Karpas-422 (cell line): ENCODE measurements at regions not wholly inside any gene's neighbourhood (a gene's known extent, or its start where the extent isn't known, plus 50 kb on each side); places are given as distances from the start of the nearest gene placed in this dataset.

Source experiments
- DNase-seq: peaks from one replicate; pipeline ENCODE4 v3.0.0-alpha.2; 2015
- H2AFZ ChIP-seq: fragments of 200-600 bp; sonication (generic); 2 replicates; pipeline ENCODE4 v1.6.1; 2014; ENCODE audit warnings: antibody characterized with exemption, low read length, mixed read lengths
- H3K27ac ChIP-seq: fragments of 200-600 bp; sonication (generic); 2 replicates; pipeline ENCODE4 v1.5.1; 2014; ENCODE audit warnings: mild to moderate bottlenecking, low read length, moderate library complexity
- H3K27me3 ChIP-seq: fragments of 200-600 bp; sonication (generic); 2 replicates; pipeline ENCODE4 v1.6.1; 2014; ENCODE audit warnings: low read length, mixed read lengths
- H3K36me3 ChIP-seq: fragments of 200-600 bp; sonication (generic); 2 replicates; pipeline ENCODE4 v1.6.1; 2014; ENCODE audit warnings: low read length, mixed read lengths; ENCODE audit not compliant: insufficient read depth
- H3K4me1 ChIP-seq: fragments of 200-600 bp; sonication (generic); 2 replicates; pipeline ENCODE4 v1.6.1; 2014; ENCODE audit warnings: mild to moderate bottlenecking, low read length, mixed read lengths
- H3K4me2 ChIP-seq: fragments of 200-600 bp; sonication (generic); 2 replicates; pipeline ENCODE4 v1.6.1; 2014; ENCODE audit warnings: low read length, low read depth, mild to moderate bottlenecking; ENCODE audit not compliant: poor library complexity, severe bottlenecking
- H3K4me3 ChIP-seq: fragments of 200-600 bp; sonication (generic); 2 replicates; pipeline ENCODE4 v1.5.1; 2014; ENCODE audit warnings: mild to moderate bottlenecking, antibody characterized with exemption, low read length, mixed read lengths
- H3K79me2 ChIP-seq: fragments of 200-600 bp; sonication (generic); 2 replicates; pipeline ENCODE4 v1.6.1; 2014; ENCODE audit warnings: mild to moderate bottlenecking, low read length, mixed read lengths
- H3K9ac ChIP-seq: fragments of 200-600 bp; sonication (generic); 2 replicates; pipeline ENCODE4 v1.6.0; 2014; ENCODE audit warnings: low read length
- H3K9me2 ChIP-seq: fragments of 200-600 bp; sonication (generic), shearing (Covaris generic); replicated peaks from 2 replicates; pipeline ENCODE4 v1.6.0; 2014; ENCODE audit warnings: mild to moderate bottlenecking, low read length, moderate library complexity; ENCODE audit not compliant: insufficient read depth
- H3K9me3 ChIP-seq: fragments of 300-700, 200-600 bp; sonication (generic); 2 replicates; pipeline ENCODE4 v1.6.1; 2014; ENCODE audit warnings: low read length, mixed read lengths
- H4K20me1 ChIP-seq: fragments of 200-600 bp; sonication (generic); 2 replicates; pipeline ENCODE4 v1.6.1; 2014; ENCODE audit warnings: mild to moderate bottlenecking, antibody characterized with exemption, low read length, low read depth; ENCODE audit not compliant: insufficient read depth

- Histone ChIP-seq H3K36me3 (no peaks in the 10 kb centered on the region), H3K27me3 (no peaks in the 10 kb centered on the region), H2AFZ (no peak overlapping the region), H3K9me3 (no peaks in the 10 kb centered on the region), H4K20me1 (no peaks in the 10 kb centered on the region), H3K4me1 (no peaks in the 10 kb centered on the region), H3K4me2 (no peak overlapping the region), H3K79me2 (no peaks in the 10 kb centered on the region), H3K4me3 (no peak overlapping the region), H3K9me2 (no peaks in the 10 kb centered on the region), H3K27ac (no peak overlapping the region), H3K9ac (no peak overlapping the region)
- no peak for DNase-seq
These were observed 155.1 kb downstream of the CD83 start for GRCh38 chr6:14272737-14273085.

GRCh38 chr6:14273191-14273590 is 155.6 kb downstream of the CD83 start:
- H3K4me2 ChIP-seq, result no peak overlapping the region
- no peaks in the 10 kb centered on the region for H3K27me3 ChIP-seq
- H3K36me3 ChIP-seq, result no peaks in the 10 kb centered on the region
- DNase-seq, result no peak
- no peak overlapping the region for H3K4me3 ChIP-seq
- H3K27ac ChIP-seq, result no peak overlapping the region
- H3K4me1 ChIP-seq, result no peaks in the 10 kb centered on the region
- no peak overlapping the region for H3K9ac ChIP-seq
- no peaks in the 10 kb centered on the region for H3K79me2 ChIP-seq
- no peak overlapping the region for H2AFZ ChIP-seq
- no peaks in the 10 kb centered on the region for H3K9me3 ChIP-seq
- no peaks in the 10 kb centered on the region for H4K20me1 ChIP-seq
- H3K9me2 ChIP-seq, result no peaks in the 10 kb centered on the region

- Histone ChIP-seq H3K4me3 (no peak overlapping the region), H3K4me1 (no peaks in the 10 kb centered on the region), H3K36me3 (no peaks in the 10 kb centered on the region), H3K27me3 (no peaks in the 10 kb centered on the region), H3K9ac (no peak overlapping the region), H2AFZ (no peak overlapping the region), H3K9me3 (no peaks in the 10 kb centered on the region), H3K79me2 (no peaks in the 10 kb centered on the region), H3K9me2 (no peaks in the 10 kb centered on the region), H3K4me2 (no peak overlapping the region), H4K20me1 (no peaks in the 10 kb centered on the region), H3K27ac (no peak overlapping the region)
- no peak for DNase-seq
These were observed 156.4 kb downstream of the CD83 start for GRCh38 chr6:14274016-14274415.

- H3K36me3 ChIP-seq, result no peaks in the 10 kb centered on the region
- no peak overlapping the region for H3K4me2 ChIP-seq
- no peaks in the 10 kb centered on the region for H4K20me1 ChIP-seq
- H3K4me1 ChIP-seq, result no peaks in the 10 kb centered on the region
- no peaks in the 10 kb centered on the region for H3K79me2 ChIP-seq
- no peaks in the 10 kb centered on the region for H3K27me3 ChIP-seq
- no peak overlapping the region for H3K27ac ChIP-seq
- no peak overlapping the region for H3K4me3 ChIP-seq
- DNase-seq, result no peak
- H2AFZ ChIP-seq, result no peak overlapping the region
- H3K9me3 ChIP-seq, result no peaks in the 10 kb centered on the region
- H3K9me2 ChIP-seq, result no peaks in the 10 kb centered on the region
- no peak overlapping the region for H3K9ac ChIP-seq
These were observed 157.2 kb downstream of the CD83 start for GRCh38 chr6:14274546-14275492.

GRCh38 chr6:14275493-14275851 is 157.9 kb downstream of the CD83 start:
- H3K9ac ChIP-seq, result no peak overlapping the region
- H3K4me1 ChIP-seq, result no peaks in the 10 kb centered on the region
- DNase-seq, result no peak
- H3K9me2 ChIP-seq, result no peaks in the 10 kb centered on the region
- H3K4me2 ChIP-seq, result no peak overlapping the region
- no peaks in the 10 kb centered on the region for H3K27me3 ChIP-seq
- no peaks in the 10 kb centered on the region for H4K20me1 ChIP-seq
- H3K4me3 ChIP-seq, result no peak overlapping the region
- no peak overlapping the region for H3K27ac ChIP-seq
- H2AFZ ChIP-seq, result no peak overlapping the region
- H3K79me2 ChIP-seq, result no peaks in the 10 kb centered on the region
- no peaks in the 10 kb centered on the region for H3K9me3 ChIP-seq
- no peaks in the 10 kb centered on the region for H3K36me3 ChIP-seq

DNA sequence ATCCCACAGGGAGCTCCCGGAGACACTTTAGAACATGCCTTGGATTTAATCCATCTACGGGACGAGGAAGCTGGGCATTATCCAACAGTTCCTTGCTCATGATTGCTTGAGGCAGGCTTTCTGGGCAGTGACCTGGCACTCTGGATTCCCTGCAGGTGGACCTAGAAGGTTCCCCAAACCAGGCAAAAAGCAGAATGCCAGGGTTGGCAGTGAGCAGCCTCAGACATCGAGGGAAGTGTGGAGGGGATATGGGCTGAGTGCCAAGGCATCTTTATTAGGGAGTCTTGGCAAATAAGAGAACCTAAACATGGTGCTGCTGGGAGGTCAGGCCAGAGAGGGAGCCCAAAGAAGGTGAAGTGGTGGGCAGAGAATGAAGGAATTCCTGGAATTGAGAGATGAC is 158.5 kb downstream of the CD83 start:
- H3K9me2 ChIP-seq, result no peaks in the 10 kb centered on the region
- H3K4me2 ChIP-seq, result no peak overlapping the region
- H4K20me1 ChIP-seq, result no peaks in the 10 kb centered on the region
- H3K4me1 ChIP-seq, result no peaks in the 10 kb centered on the region
- no peaks in the 10 kb centered on the region for H3K36me3 ChIP-seq
- H3K4me3 ChIP-seq, result no peak overlapping the region
- H3K27ac ChIP-seq, result no peak overlapping the region
- DNase-seq, result no peak
- H3K9me3 ChIP-seq, result no peaks in the 10 kb centered on the region
- no peak overlapping the region for H3K9ac ChIP-seq
- H2AFZ ChIP-seq, result no peak overlapping the region
- H3K79me2 ChIP-seq, result no peaks in the 10 kb centered on the region
- no peaks in the 10 kb centered on the region for H3K27me3 ChIP-seq

DNA sequence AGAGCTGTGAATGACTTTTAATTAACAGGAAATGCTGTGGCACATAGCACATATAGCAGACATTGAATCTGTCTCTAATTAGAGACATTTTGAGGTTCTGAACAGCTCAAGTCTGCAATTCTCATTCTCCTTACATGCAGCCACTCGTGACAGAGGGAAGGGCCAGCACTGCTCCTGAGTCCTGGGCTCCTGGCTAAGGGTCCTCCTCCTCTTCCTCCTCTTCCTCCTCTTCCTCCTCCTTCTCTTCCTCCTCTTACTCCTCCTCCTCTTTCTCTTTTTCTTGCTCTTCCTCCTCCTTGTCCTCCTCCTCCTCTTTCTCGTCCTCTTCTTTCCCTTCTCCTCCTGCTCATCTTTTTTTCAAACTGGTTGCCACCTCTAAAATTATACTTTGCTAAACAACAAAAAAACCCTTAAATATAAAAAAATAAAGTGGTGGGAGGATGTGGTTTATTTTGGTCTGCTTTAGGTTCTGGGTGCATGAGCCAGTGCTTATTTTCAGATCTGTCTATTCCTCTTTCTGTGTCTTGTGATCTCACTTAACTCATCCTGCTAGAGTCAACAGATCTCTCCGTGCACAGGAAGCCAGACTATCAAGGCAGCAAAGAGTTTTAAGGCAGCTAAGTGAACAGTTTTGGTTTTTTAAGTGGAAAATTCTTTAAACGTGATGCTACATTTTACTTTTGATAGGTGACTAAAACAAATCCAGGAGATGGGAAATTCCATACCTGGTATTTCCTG is 159.3 kb downstream of the CD83 start:
- H3K9ac ChIP-seq, result no peak overlapping the region
- no peak overlapping the region for H3K4me3 ChIP-seq
- DNase-seq, result no peak
- H3K4me1 ChIP-seq, result no peaks in the 10 kb centered on the region
- H2AFZ ChIP-seq, result no peak overlapping the region
- H3K36me3 ChIP-seq, result no peaks in the 10 kb centered on the region
- no peaks in the 10 kb centered on the region for H3K27me3 ChIP-seq
- no peaks in the 10 kb centered on the region for H4K20me1 ChIP-seq
- H3K79me2 ChIP-seq, result no peaks in the 10 kb centered on the region
- no peaks in the 10 kb centered on the region for H3K9me2 ChIP-seq
- H3K4me2 ChIP-seq, result no peak overlapping the region
- H3K9me3 ChIP-seq, result no peaks in the 10 kb centered on the region
- H3K27ac ChIP-seq, result no peak overlapping the region

GRCh38 chr6:14277405-14277930 is 159.9 kb downstream of the CD83 start:
- DNase-seq, result no peak
- Histone ChIP-seq H3K79me2 (no peaks in the 10 kb centered on the region), H3K9ac (no peak overlapping the region), H3K4me2 (no peak overlapping the region), H3K4me1 (no peaks in the 10 kb centered on the region), H3K36me3 (no peaks in the 10 kb centered on the region), H4K20me1 (no peaks in the 10 kb centered on the region), H3K9me2 (no peaks in the 10 kb centered on the region), H3K9me3 (no peaks in the 10 kb centered on the region), H3K27me3 (no peaks in the 10 kb centered on the region), H3K4me3 (no peak overlapping the region), H3K27ac (no peak overlapping the region), H2AFZ (no peak overlapping the region)
